Neuronal stem cell (in vitro differentiated cells): ENCODE measurements at regions not wholly inside any gene's neighbourhood (a gene's known extent, or its start where the extent isn't known, plus 50 kb on each side); places are given as distances from the start of the nearest gene placed in this dataset.
"Not testable (repeated sequence)": the region's sequence is repeated elsewhere in the genome, so short reads cannot be mapped to it uniquely, and the experiment has no call there.

ENCODE experiments used
- DNase-seq: peaks from one replicate; pipeline ENCODE4 v3.0.0-alpha.2; 2013; ENCODE audit warnings: low spot score
- H2AFZ ChIP-seq: one replicate; pipeline ENCODE4 v1.6.1; 2013; ENCODE audit warnings: mild to moderate bottlenecking, low read length, inconsistent platforms
- H2AK5ac ChIP-seq: 2 replicates; pipeline ENCODE4 v1.6.1; 2013; ENCODE audit warnings: low read depth, mild to moderate bottlenecking, inconsistent platforms, low read length, moderate library complexity, mixed read lengths
- H2BK120ac ChIP-seq: 2 replicates; pipeline ENCODE4 v1.6.1; 2013; ENCODE audit warnings: low read depth, mild to moderate bottlenecking, inconsistent platforms, low read length, moderate library complexity, mixed read lengths
- H2BK12ac ChIP-seq: one replicate; pipeline ENCODE4 v1.6.1; 2013; ENCODE audit warnings: low read length, inconsistent platforms
- H2BK15ac ChIP-seq: 2 replicates; pipeline ENCODE4 v1.6.1; 2013; ENCODE audit warnings: mild to moderate bottlenecking, low read length, inconsistent platforms, mixed read lengths
- H2BK5ac ChIP-seq: one replicate; pipeline ENCODE4 v1.6.1; 2013; ENCODE audit warnings: inconsistent platforms, mild to moderate bottlenecking, low read length, moderate library complexity
- H3K14ac ChIP-seq: one replicate; pipeline ENCODE4 v1.6.1; 2013; ENCODE audit warnings: low read length, inconsistent platforms
- H3K18ac ChIP-seq: 2 replicates; pipeline ENCODE4 v1.6.1; 2013; ENCODE audit warnings: low read length, inconsistent platforms
- H3K23ac ChIP-seq: 2 replicates; pipeline ENCODE4 v1.6.1; 2013; ENCODE audit warnings: low read depth, mild to moderate bottlenecking, mixed read lengths, low read length, inconsistent platforms; ENCODE audit not compliant: poor library complexity
- H3K27ac ChIP-seq: replicated peaks from 3 replicates; pipeline ENCODE4 v1.5.1; 2013; ENCODE audit warnings: low read length, inconsistent platforms
- H3K27me3 ChIP-seq, 3 experiments: 2 replicates each; pipeline ENCODE4 v1.6.1; 2013; ENCODE audit warnings: low read length in 3 of 3, mild to moderate bottlenecking in 2 of 3, inconsistent platforms in 1 of 3, low read depth in 1 of 3, mixed read lengths in 1 of 3, moderate library complexity in 1 of 3; ENCODE audit not compliant: control insufficient read depth in 3 of 3, insufficient read depth in 3 of 3
- H3K36me3 ChIP-seq, 2 donors: replicated peaks in 1 of 2; 2 replicates each; pipeline ENCODE4 v1.6.1; 2013; ENCODE audit warnings: low read length in 2 of 2; ENCODE audit not compliant: control insufficient read depth in 2 of 2, insufficient read depth in 2 of 2
- H3K4ac ChIP-seq: 2 replicates; pipeline ENCODE4 v1.6.1; 2013; ENCODE audit warnings: inconsistent platforms, mild to moderate bottlenecking, low read length, moderate library complexity
- H3K4me1 ChIP-seq, 2 donors: 1 replicate in 1 of 2; 2 replicates in 1 of 2; pipeline ENCODE4 v1.6.1; 2013; ENCODE audit warnings: low read length in 2 of 2, low read depth in 1 of 2; ENCODE audit not compliant: control insufficient read depth in 2 of 2, insufficient read depth in 1 of 2
- H3K4me2 ChIP-seq: one replicate; pipeline ENCODE4 v1.6.1; 2013; ENCODE audit warnings: mild to moderate bottlenecking, low read length, inconsistent platforms; ENCODE audit not compliant: insufficient read depth, poor library complexity, severe bottlenecking
- H3K4me3 ChIP-seq, 2 donors: 2 replicates each; pipeline ENCODE4 v1.5.1; 2013; ENCODE audit warnings: low read length in 2 of 2, mild to moderate bottlenecking in 2 of 2, inconsistent platforms in 1 of 2, moderate library complexity in 1 of 2
- H3K79me1 ChIP-seq: one replicate; pipeline ENCODE4 v1.6.1; 2013; ENCODE audit warnings: low read depth, mild to moderate bottlenecking, inconsistent platforms, low read length, moderate library complexity
- H3K9ac ChIP-seq: one replicate; pipeline ENCODE4 v1.6.1; 2013; ENCODE audit warnings: mild to moderate bottlenecking, low read depth, low read length, inconsistent platforms; ENCODE audit not compliant: poor library complexity
- H3K9me3 ChIP-seq, 2 donors: replicated peaks in 1 of 2; 2 replicates each; pipeline versions ENCODE3 to v1.6.1; 2013; ENCODE audit warnings: low read length in 2 of 2, mild to moderate bottlenecking in 2 of 2, inconsistent platforms in 1 of 2, low read depth in 1 of 2, mixed read lengths in 1 of 2, moderate library complexity in 1 of 2; ENCODE audit not compliant: control insufficient read depth in 2 of 2, insufficient read depth in 1 of 2
- H4K8ac ChIP-seq: one replicate; pipeline ENCODE4 v1.6.1; 2013; ENCODE audit warnings: low read depth, mild to moderate bottlenecking, inconsistent platforms, low read length, moderate library complexity
- H4K91ac ChIP-seq: one replicate; pipeline ENCODE4 v1.6.1; 2013; ENCODE audit warnings: low read length, low read depth, mild to moderate bottlenecking, inconsistent platforms; ENCODE audit not compliant: poor library complexity
- WGBS, 2 donors: extraction: QIAGEN DNeasy Blood & Tissue Kit; methylation state at CpG; one replicate each; pipeline ENCODE4 v1.1.7; 2013; ENCODE audit warnings: missing lambda C conversion rate in 2 of 2, mixed read lengths in 1 of 2; ENCODE audit not compliant: insufficient read length in 2 of 2, insufficient replicate concordance in 1 of 2; ENCODE audit errors: extremely low coverage in 2 of 2; 5-methylcytosine and 5-hydroxymethylcytosine counted together

GRCh38 chr21:9728219-9728992, 793.0 kb upstream of the TPTE start:
- not testable (repeated sequence) for H2BK15ac ChIP-seq, H2BK12ac ChIP-seq, H4K8ac ChIP-seq, H3K4me1 ChIP-seq, H3K23ac ChIP-seq, H3K9me3 ChIP-seq, H3K79me1 ChIP-seq, H3K4me3 ChIP-seq, H3K27me3 ChIP-seq, H3K27ac ChIP-seq, H3K14ac ChIP-seq, H2AK5ac ChIP-seq, H2BK120ac ChIP-seq, H3K9ac ChIP-seq, H2BK5ac ChIP-seq, H3K36me3 ChIP-seq, H3K4ac ChIP-seq, DNase-seq, H3K18ac ChIP-seq, H3K4me2 ChIP-seq, H2AFZ ChIP-seq, H4K91ac ChIP-seq
- whole genome bisulfite sequencing, 2 donors, result no CpG with 5 or more reads among the region's 5 CpGs

- H2BK15ac ChIP-seq, result no peak overlapping the region
- no peak overlapping the region for H3K14ac ChIP-seq
- H3K9me3 ChIP-seq, result peaks cover 0 to 11% of the 10 kb centered on the region in 2 donors
- H3K36me3 ChIP-seq, result no peaks in the 10 kb centered on the region
- WGBS, 2 donors, result no CpG with 5 or more reads among the region's 3 CpGs
- H3K18ac ChIP-seq, result no peak overlapping the region
- H3K27ac ChIP-seq, result no peak overlapping the region
- H3K27me3 ChIP-seq, result no peaks in the 10 kb centered on the region
- H2BK120ac ChIP-seq, result no peak overlapping the region
- H2BK5ac ChIP-seq, result no peak overlapping the region
- no peak overlapping the region for H3K4me2 ChIP-seq
- H3K9ac ChIP-seq, result no peak overlapping the region
- H2AFZ ChIP-seq, result no peak overlapping the region
- H3K79me1 ChIP-seq, result no peaks in the 10 kb centered on the region
- no peak overlapping the region for H4K8ac ChIP-seq
- no peak overlapping the region for H3K4me3 ChIP-seq
- no peak overlapping the region for H3K23ac ChIP-seq
- H4K91ac ChIP-seq, result no peak overlapping the region
- H3K4me1 ChIP-seq, result no peaks in the 10 kb centered on the region
- DNase-seq, result no peak
- H2BK12ac ChIP-seq, result no peak overlapping the region
- no peak overlapping the region for H2AK5ac ChIP-seq
- no peak overlapping the region for H3K4ac ChIP-seq
Observed at GRCh38 chr21:9730866-9731265, 790.5 kb upstream of the TPTE start.

- H3K4me2 ChIP-seq, H2AK5ac ChIP-seq, H3K23ac ChIP-seq, H2BK120ac ChIP-seq, H3K27ac ChIP-seq, H3K4me1 ChIP-seq, H4K8ac ChIP-seq, DNase-seq, H2BK5ac ChIP-seq, H4K91ac ChIP-seq, H3K4ac ChIP-seq, H3K9ac ChIP-seq, H2BK12ac ChIP-seq, H3K27me3 ChIP-seq, H3K14ac ChIP-seq, H2BK15ac ChIP-seq, H2AFZ ChIP-seq, H3K79me1 ChIP-seq, H3K18ac ChIP-seq, H3K4me3 ChIP-seq, H3K36me3 ChIP-seq: not testable (repeated sequence)
- WGBS, 2 donors, result no CpG with 5 or more reads among the region's 5 CpGs
- peaks cover 0 to 11% of the 10 kb centered on the region in 2 donors for H3K9me3 ChIP-seq
Observed at GRCh38 chr21:9731317-9731716, 790.1 kb upstream of the TPTE start.

GRCh38 chr21:9732605-9733004, 788.8 kb upstream of the TPTE start:
- H3K9me3 ChIP-seq, result peaks cover 0 to 15% of the 10 kb centered on the region in 2 donors

More at GRCh38 chr21:9732605-9733004, 788.8 kb upstream of the TPTE start:
- not testable (repeated sequence) for H4K8ac ChIP-seq, H3K79me1 ChIP-seq, H2AK5ac ChIP-seq, H3K14ac ChIP-seq, H3K4ac ChIP-seq, H2BK120ac ChIP-seq, H3K4me3 ChIP-seq, H2BK5ac ChIP-seq, H3K4me1 ChIP-seq, H3K9ac ChIP-seq, H2BK15ac ChIP-seq, H3K36me3 ChIP-seq, DNase-seq, H2AFZ ChIP-seq, H3K27me3 ChIP-seq, H3K18ac ChIP-seq, H2BK12ac ChIP-seq, H3K27ac ChIP-seq, H4K91ac ChIP-seq, H3K4me2 ChIP-seq, H3K23ac ChIP-seq
- no CpG with 5 or more reads among the region's 3 CpGs for WGBS, 2 donors
